GM10266 (cell line): ENCODE measurements at regions not wholly inside any gene's neighbourhood (a gene's known extent, or its start where the extent isn't known, plus 50 kb on each side); places are given as distances from the start of the nearest gene placed in this dataset.

Experiments
- DNase-seq: peaks from one replicate; pipeline ENCODE4 v3.0.0; 2012; ENCODE audit errors: extremely low spot score
- CTCF ChIP-seq: IDR thresholded peaks from 2 replicates; pipeline ENCODE4 v1.5.1; 2012; ENCODE audit warnings: mild to moderate bottlenecking, low read depth; ENCODE audit not compliant: control insufficient read depth, insufficient read depth; ENCODE audit errors: missing control alignments

- DNase-seq, result no peak
- TF ChIP-seq CTCF, result no peak
These were observed 222.8 kb downstream of the SNCAIP start for GRCh38 chr5:122534829-122535228.

GRCh38 chr5:122541388-122541787 lies 229.4 kb downstream of the SNCAIP start:
- DNase-seq, result no peak
- no peak for TF ChIP-seq CTCF

- TF ChIP-seq CTCF, result no peak
- no peak for DNase-seq
These were observed 228.9 kb upstream of the SNX2 start for GRCh38 chr5:122545986-122546385.

GRCh38 chr5:122547219-122547618 lies 227.7 kb upstream of the SNX2 start:
- no peak for TF ChIP-seq CTCF
- DNase-seq, result no peak

GRCh38 chr5:122547669-122548068 lies 227.2 kb upstream of the SNX2 start:
- TF ChIP-seq CTCF, result no peak
- DNase-seq, result no peak

GRCh38 chr5:122559676-122560075 lies 215.2 kb upstream of the SNX2 start:
- no peak for DNase-seq
- no peak for TF ChIP-seq CTCF

- no peak for TF ChIP-seq CTCF
- no peak for DNase-seq
These were observed 213.7 kb upstream of the SNX2 start for GRCh38 chr5:122561209-122561608.
